ENCODE measurements at regions not wholly inside any gene's neighbourhood (a gene's known extent, or its start where the extent isn't known, plus 50 kb on each side); places are given as distances from the start of the nearest gene placed in this dataset.

GRCh38 chr2:12110074-12110473 is 363.6 kb downstream of the LPIN1 start:
- no peak for DNase-seq
- in situ Hi-C loops (cut with HindIII; ENCODE audit: low pct_ligation_motif_present, low pct_unique_long_range_greater_than_20kb, low sequenced_read_pairs): no loop called here

DNA sequence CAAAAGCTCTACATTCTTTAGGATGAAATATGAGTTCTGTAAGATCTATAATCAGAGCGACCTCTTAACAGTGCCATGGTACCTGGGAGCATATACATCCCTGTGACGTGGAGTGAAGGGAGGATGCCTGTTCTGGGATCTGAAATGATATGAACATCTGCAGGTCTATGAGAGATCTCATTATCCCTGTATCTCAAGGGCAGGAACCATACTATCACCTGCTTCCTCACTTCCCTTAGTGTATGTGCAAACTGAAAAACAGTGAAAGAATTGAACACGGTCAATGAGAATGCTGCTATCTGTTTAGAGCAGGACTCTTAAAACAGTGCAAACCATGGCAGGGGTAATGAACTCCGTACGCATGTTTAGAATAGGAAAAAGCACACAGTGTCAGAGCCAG is 364.0 kb downstream of the LPIN1 start:
- DNase-seq: no peak
- in situ Hi-C loops (cut with HindIII; ENCODE audit: low pct_ligation_motif_present, low pct_unique_long_range_greater_than_20kb, low sequenced_read_pairs): no loop called here

GRCh38 chr2:12113412-12113811 is 367.0 kb downstream of the LPIN1 start:
- in situ Hi-C loops (cut with HindIII; ENCODE audit: low pct_ligation_motif_present, low pct_unique_long_range_greater_than_20kb, low sequenced_read_pairs): no loop called here
- no peak for DNase-seq

DNA sequence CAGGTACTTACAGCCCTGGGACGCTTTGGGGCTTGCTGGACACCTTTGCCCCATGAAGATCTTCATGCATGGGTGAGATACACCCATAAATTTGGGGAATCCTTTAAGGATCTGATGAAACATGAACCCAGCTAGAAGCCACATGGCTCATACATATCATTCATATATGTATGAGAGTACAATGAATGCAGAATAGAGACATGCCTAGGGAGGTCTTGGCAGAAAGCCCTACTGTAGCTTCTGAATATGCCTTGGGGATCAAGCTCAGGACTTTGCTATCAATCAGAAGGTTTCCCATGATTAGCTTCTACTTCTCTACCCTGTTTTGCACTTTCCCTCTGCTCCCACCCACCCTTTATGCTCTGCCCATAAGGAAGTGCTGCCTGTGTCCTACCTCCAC is 368.4 kb downstream of the LPIN1 start:
- DNase-seq: no peak
- in situ Hi-C loops (cut with HindIII; ENCODE audit: low pct_ligation_motif_present, low pct_unique_long_range_greater_than_20kb, low sequenced_read_pairs): no loop called here

DNA sequence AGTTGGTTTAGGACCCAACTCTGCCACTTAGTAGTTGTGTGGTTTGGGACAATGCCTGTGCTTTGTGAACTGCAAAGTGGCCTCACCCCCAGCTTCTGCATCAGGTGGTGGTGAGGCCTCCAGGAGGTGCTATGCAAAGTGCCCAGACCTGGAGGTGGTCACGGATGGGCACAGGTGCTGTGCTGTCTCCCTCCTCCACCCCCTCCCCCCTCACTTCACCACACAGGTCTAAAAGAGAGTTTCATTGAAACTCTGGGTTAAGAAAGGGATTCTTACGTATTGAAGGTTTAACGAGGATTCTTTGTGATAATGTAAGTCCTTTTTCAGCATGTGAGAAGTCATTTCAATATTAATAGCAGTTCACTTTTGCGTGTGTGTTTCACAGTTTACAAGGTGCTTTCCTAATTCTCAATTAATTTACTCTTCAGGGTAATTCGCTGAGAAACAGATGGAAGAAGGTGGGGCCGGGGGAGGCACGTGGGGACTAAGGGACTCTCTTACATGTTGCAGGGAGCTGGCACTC is 369.9 kb downstream of the LPIN1 start:
- in situ Hi-C loops (cut with HindIII; ENCODE audit: low pct_ligation_motif_present, low pct_unique_long_range_greater_than_20kb, low sequenced_read_pairs): no loop called here
- no peak for DNase-seq

GRCh38 chr2:12119841-12120240 is 373.4 kb downstream of the LPIN1 start:
- DNase-seq: no peak
- in situ Hi-C loops (cut with HindIII; ENCODE audit: low pct_ligation_motif_present, low pct_unique_long_range_greater_than_20kb, low sequenced_read_pairs): no loop called here

DNA sequence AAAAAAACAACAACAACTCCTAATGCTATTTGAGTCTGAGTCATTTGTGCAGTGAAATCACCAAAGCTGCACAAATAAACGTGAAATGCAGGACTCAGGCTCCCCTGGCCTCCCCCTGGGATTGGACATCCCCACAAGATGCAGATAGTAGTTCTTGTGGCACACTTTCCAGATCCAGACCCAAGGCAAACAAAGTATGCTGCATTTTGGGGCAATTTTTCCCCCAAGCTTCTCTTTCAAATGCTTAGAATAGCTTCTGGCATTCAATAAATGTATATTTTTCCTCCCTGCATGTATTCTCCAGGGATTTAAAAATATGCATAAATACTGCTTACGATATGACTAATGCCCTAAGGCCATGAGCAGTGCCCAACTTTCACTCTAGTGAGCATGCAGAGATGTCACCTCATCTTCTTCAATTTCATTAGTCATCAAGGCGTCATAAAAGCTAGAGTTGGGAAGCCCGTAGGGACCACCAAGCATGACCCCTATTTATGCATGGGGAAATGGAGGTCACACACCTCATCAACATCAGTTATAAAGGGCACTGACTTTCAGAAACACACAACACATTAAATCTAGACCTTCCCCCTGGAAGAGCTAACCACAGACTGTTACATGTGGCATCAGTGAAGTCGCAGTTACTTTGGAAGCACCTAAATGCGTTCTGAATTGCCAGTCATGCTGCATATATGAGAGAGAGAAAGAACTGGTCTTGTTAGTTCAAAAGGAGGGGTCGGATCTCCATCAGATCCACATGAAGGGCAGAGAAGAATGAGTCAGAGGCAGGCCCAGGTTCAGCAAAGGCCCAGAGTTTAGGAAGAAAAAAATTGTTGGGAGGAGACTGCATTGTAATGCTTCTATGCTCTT is 374.1 kb downstream of the LPIN1 start:
- no peak for DNase-seq
- in situ Hi-C loops (cut with HindIII; ENCODE audit: low pct_ligation_motif_present, low pct_unique_long_range_greater_than_20kb, low sequenced_read_pairs): no loop called here

GRCh38 chr2:12124790-12125189 is 378.4 kb downstream of the LPIN1 start:
- DNase-seq: no peak
- in situ Hi-C loops (cut with HindIII; ENCODE audit: low pct_ligation_motif_present, low pct_unique_long_range_greater_than_20kb, low sequenced_read_pairs): no loop called here

- no peak for DNase-seq
- in situ Hi-C loops (cut with HindIII; ENCODE audit: low pct_ligation_motif_present, low pct_unique_long_range_greater_than_20kb, low sequenced_read_pairs): no loop called here
Observed at GRCh38 chr2:12126318-12126717, 379.9 kb downstream of the LPIN1 start.

DNA sequence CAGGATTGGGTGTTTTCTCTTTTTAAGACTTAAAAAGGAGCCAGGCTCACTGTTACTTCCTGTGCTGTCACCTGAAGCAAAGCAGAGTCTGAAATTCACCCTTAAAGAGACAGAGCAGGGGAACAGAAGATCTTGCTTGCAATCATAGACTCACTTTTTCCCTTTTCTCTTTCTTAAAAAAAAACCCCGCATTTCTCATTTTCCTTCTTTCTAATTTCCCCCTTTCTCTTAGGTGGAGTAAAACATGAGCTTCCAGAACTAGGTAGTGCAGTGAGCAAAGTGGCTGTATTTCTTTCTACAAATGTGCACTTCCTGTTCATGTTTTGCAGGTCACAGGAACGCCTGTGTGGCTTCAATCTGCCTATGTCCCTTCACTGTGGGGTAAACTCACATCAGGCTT is 381.2 kb downstream of the LPIN1 start:
- DNase-seq: no peak
- in situ Hi-C loops (cut with HindIII; ENCODE audit: low pct_ligation_motif_present, low pct_unique_long_range_greater_than_20kb, low sequenced_read_pairs): no loop called here

GRCh38 chr2:12131975-12132374 is 385.5 kb downstream of the LPIN1 start:
- in situ Hi-C loops (cut with HindIII; ENCODE audit: low pct_ligation_motif_present, low pct_unique_long_range_greater_than_20kb, low sequenced_read_pairs): no loop called here
- no peak for DNase-seq

DNA sequence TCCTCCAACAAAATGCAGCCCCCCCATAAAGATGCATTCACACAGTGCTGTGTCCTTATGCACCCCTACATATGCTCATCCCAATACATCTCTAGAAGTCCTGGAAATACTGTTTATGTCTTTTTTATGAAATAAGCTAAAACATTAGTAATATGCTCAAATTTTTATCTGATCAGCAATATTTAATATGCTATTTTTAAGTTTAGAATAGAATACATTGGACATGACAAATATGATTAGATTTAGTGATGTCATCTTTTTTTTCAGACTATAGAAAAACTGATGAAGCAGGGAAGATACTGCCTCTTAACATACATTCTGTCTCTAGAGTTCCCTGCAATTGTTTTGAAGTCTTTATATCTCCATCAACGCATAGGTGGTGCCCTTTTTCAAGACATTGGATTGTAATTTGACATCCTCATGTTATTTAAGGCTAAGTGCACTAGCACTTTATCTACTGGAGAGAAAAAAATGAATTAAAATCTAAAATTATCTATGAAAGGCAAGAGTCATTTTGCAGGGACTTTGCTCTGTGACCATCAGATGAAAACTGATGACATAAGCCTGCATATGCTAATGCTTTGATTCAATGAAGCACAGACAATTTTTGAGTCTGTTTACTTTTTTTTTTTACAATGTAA is 395.3 kb downstream of the LPIN1 start:
- in situ Hi-C loops (cut with HindIII; ENCODE audit: low pct_ligation_motif_present, low pct_unique_long_range_greater_than_20kb, low sequenced_read_pairs): no loop called here
- no peak for DNase-seq

DNA sequence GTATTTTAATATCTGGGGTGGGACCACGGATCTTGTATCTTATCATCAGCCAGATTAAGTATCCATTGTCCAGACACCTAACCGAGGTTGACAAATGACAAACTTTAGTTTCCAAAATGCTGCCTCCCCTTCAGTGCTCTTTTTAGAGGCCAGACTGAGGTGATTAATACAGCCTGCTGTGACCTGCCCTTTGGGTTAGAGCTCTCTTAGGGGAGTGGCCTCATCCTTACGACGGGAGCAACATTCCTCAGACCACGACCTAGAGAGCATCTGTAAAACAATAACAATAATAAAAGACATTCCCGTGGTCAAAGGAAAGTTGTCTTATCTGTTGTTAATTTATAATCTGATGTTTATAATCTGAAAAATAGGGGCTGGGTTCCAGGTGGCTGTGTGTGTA is 405.3 kb downstream of the LPIN1 start:
- DNase-seq: no peak
- in situ Hi-C loops (cut with HindIII; ENCODE audit: low pct_ligation_motif_present, low pct_unique_long_range_greater_than_20kb, low sequenced_read_pairs): no loop called here

GRCh38 chr2:12152888-12153287 is 406.5 kb downstream of the LPIN1 start:
- in situ Hi-C loops (cut with HindIII; ENCODE audit: low pct_ligation_motif_present, low pct_unique_long_range_greater_than_20kb, low sequenced_read_pairs): no loop called here
- DNase-seq: no peak

DNA sequence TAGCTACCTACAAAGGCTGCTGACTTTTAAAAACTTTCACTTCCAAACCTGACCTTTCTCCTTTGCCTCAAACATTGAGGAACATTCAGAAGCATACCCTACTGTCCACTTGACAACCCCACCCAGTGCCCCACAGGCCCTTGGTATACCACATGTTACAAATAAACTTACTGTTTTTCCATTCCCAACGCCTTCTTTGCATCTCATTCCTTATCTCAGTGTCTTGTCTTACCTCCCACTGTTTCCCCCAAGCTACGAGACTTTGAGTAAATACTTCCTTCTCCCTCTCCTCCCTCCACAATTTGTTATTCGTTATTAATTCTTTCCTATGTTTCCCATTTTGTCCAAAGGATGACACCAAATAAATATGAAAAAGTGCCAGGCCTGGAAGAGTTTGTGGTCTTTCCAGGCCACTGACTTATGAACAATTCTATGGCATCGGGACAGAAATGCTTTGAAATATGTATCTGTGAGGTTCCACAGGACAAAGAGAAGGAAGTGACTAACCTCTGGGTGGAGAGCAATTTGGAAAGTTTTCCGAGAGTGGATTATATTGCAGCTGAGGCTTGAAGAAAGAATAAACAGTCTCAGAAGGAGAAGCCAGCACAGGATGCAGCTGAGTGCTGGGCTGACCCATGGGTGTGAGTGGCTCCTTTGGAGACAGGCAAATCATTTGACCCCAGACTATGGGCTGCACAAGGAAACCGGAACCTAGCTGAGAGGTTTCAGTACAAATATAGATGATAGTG is 409.0 kb downstream of the LPIN1 start:
- no peak for DNase-seq
- in situ Hi-C loops (cut with HindIII; ENCODE audit: low pct_ligation_motif_present, low pct_unique_long_range_greater_than_20kb, low sequenced_read_pairs): no loop called here

GRCh38 chr2:12156349-12156748 is 409.9 kb downstream of the LPIN1 start:
- DNase-seq: no peak
- in situ Hi-C loops (cut with HindIII; ENCODE audit: low pct_ligation_motif_present, low pct_unique_long_range_greater_than_20kb, low sequenced_read_pairs): no loop called here

DNA sequence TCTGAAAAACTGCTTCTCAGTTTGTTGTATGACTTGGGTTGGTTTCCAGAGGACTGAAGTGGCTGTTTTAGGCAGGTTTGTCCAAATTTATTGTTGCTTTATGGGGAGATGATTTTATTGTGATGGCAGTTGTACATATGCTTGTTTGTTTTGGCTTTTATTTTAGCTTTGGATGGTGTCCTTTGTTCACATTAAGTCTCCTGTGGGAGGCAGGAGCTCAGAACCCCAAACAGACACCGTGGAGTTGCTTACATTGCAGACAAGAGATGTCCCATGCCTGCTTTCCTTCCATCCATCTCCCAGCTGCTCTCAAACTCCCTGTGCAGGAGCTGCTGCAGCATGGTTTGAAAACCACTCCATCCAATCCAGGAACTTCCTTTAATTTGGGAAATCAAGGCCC is 414.7 kb downstream of the LPIN1 start:
- in situ Hi-C loops (cut with HindIII; ENCODE audit: low pct_ligation_motif_present, low pct_unique_long_range_greater_than_20kb, low sequenced_read_pairs): no loop called here
- no peak for DNase-seq

DNA sequence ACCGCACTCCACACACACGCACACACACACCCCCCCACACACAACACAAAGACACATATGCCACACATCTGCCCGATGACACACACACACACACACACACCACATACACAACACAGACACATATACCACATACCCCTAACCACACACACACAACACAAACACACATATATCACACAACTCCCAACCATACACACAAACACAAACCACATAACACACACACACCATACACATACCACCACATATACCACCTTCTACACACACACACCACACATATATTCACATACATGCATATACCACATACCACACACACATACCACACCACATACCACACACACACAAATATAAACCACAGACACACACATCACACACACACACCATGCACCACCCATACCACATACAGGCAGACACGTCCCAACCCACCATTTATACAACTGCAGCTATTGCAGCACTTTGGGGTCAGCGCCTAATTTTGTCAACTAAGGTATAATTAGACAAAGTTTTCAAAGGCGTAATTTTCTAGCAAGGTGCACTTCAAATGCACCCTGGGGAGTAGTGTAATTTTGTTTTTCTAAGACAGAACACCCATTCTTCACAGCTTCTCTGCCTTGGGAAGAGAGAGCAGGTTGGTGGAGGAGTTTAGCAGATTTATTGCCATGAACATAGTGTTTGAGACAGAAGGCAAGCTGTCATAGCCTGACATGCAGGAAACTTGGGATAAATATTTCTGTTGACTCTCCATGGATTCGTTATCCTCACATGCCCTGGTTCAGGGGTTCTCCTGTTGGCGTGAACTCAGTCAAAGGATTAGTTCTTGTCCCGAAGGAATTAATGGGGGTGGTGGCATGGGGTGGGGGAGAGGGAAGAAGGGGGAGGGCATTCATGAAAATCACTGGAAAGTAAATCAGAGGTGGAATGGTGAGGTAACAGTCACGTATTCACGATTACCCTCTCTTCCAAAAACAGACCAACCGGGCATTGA is 416.1 kb downstream of the LPIN1 start:
- no peak for DNase-seq
- in situ Hi-C loops (cut with HindIII; ENCODE audit: low pct_ligation_motif_present, low pct_unique_long_range_greater_than_20kb, low sequenced_read_pairs): no loop called here

All from ACHN (cell line).